ENCODE measurements at regions not wholly inside any gene's neighbourhood (a gene's known extent, or its start where the extent isn't known, plus 50 kb on each side); places are given as distances from the start of the nearest gene placed in this dataset.

DNA sequence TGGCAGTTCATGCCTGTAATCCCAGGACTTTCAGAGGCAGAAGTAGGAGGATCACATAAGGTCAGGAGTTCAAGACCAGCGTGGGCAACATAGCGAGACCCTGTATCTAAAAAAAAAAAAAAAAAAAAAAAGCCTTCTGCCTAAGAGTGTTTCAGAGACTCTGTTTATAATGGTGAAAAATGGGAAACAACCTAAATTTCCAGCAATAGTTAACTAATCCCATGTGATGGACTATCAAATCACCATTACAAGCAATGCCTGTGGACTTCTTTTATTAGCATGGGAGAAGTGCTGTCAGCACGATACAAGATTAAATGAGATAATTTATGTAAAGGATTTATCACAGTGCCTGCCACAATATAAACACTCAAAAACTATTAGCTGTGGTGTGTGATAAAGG, 67.5 kb upstream of the CUX1 start:
- Histone ChIP-seq H3K79me2 (ENCODE audit: low read depth) (no peaks in the 10 kb centered on the region), H3K4me1 (replicated peaks; ENCODE audit: insufficient read depth) (no peaks in the 10 kb centered on the region), H3K4me3 (no peak overlapping the region), H3K27ac (no peak overlapping the region), H3K36me3 (ENCODE audit: low read depth) (no peaks in the 10 kb centered on the region), H3K4me2 (no peak overlapping the region), H4K20me1 (ENCODE audit: insufficient read depth) (no peaks in the 10 kb centered on the region), H2AFZ (no peak overlapping the region), H3F3A (ENCODE audit: insufficient read depth, low read depth) (no peaks in the 10 kb centered on the region; the same call in 1 of the 2 replicates), H3K9me2 (ENCODE audit: insufficient read depth) (no peaks in the 10 kb centered on the region), H3K9me3 (ENCODE audit: insufficient read depth, low read depth) (no peaks in the 10 kb centered on the region), H3K27me3 (ENCODE audit: insufficient read depth, low read depth) (no peaks in the 10 kb centered on the region)
- no TSS peak for BruUV-seq (replicated peaks)
- POLR2A ChIA-PET (ENCODE audit: unreplicated experiment): no interaction called here
- intact Hi-C loops (cut with micrococcal nuclease; ENCODE audit: unreplicated experiment): no loop called here
- no peak for DNase-seq
- CTCF ChIA-PET: no interaction called here
- TF ChIP-seq EZH2 (IDR thresholded peaks at IDR 0.05; ENCODE audit: low read depth): no peak
- TF ChIP-seq CTCF (conservative IDR thresholded peaks at IDR 0.05): no peak

GRCh38 chr7:101753316-101753715, 64.1 kb upstream of the CUX1 start:
- Histone ChIP-seq H3K9me2 (ENCODE audit: insufficient read depth) (no peaks in the 10 kb centered on the region), H3K4me1 (replicated peaks; ENCODE audit: insufficient read depth) (no peaks in the 10 kb centered on the region), H2AFZ (no peak overlapping the region), H3K36me3 (ENCODE audit: low read depth) (no peaks in the 10 kb centered on the region), H3K4me3 (no peak overlapping the region), H3K4me2 (no peak overlapping the region), H3K27me3 (ENCODE audit: insufficient read depth, low read depth) (no peaks in the 10 kb centered on the region), H4K20me1 (ENCODE audit: insufficient read depth) (no peaks in the 10 kb centered on the region), H3F3A (ENCODE audit: insufficient read depth, low read depth) (no peaks in the 10 kb centered on the region; the same call in 1 of the 2 replicates), H3K27ac (no peak overlapping the region), H3K79me2 (ENCODE audit: low read depth) (no peaks in the 10 kb centered on the region), H3K9me3 (ENCODE audit: insufficient read depth, low read depth) (no peaks in the 10 kb centered on the region)
- POLR2A ChIA-PET (ENCODE audit: unreplicated experiment): no interaction called here
- CTCF ChIA-PET: no interaction called here
- BruUV-seq (replicated peaks): no TSS peak
- TF ChIP-seq CTCF (conservative IDR thresholded peaks at IDR 0.05): no peak
- no peak for TF ChIP-seq EZH2 (IDR thresholded peaks at IDR 0.05; ENCODE audit: low read depth)
- DNase-seq: no peak
- intact Hi-C loops (cut with micrococcal nuclease; ENCODE audit: unreplicated experiment): no loop called here

GRCh38 chr7:101754424-101755159, 62.8 kb upstream of the CUX1 start:
- peak overlapping the region; percentile 70 for H2AFZ ChIP-seq
- H3K9me3 ChIP-seq (ENCODE audit: insufficient read depth, low read depth): no peaks in the 10 kb centered on the region
- no peak overlapping the region for H3K27ac ChIP-seq
- H3K79me2 ChIP-seq (ENCODE audit: low read depth): no peaks in the 10 kb centered on the region
- H3K4me3 ChIP-seq: peak overlapping the region; percentile 26; the same call in 1 of the 2 replicates
- H3K4me1 ChIP-seq (replicated peaks; ENCODE audit: insufficient read depth): no peaks in the 10 kb centered on the region
- POLR2A ChIA-PET (ENCODE audit: unreplicated experiment): no interaction called here
- CTCF ChIA-PET: no interaction called here
- no peaks in the 10 kb centered on the region for H3K27me3 ChIP-seq (ENCODE audit: insufficient read depth, low read depth)
- H3K36me3 ChIP-seq (ENCODE audit: low read depth): no peaks in the 10 kb centered on the region
- peak overlapping the region; percentile 68 for H3K4me2 ChIP-seq
- no peak for DNase-seq
- H4K20me1 ChIP-seq (ENCODE audit: insufficient read depth): no peaks in the 10 kb centered on the region
- intact Hi-C loops (cut with micrococcal nuclease; ENCODE audit: unreplicated experiment): no loop called here
- BruUV-seq (replicated peaks): no TSS peak
- no peaks in the 10 kb centered on the region for H3K9me2 ChIP-seq (ENCODE audit: insufficient read depth)
- no peaks in the 10 kb centered on the region; the same call in 1 of the 2 replicates for H3F3A ChIP-seq (ENCODE audit: insufficient read depth, low read depth)
- TF ChIP-seq CTCF (conservative IDR thresholded peaks at IDR 0.05) (no peak), EZH2 (IDR thresholded peaks at IDR 0.05; ENCODE audit: low read depth) (no peak)
